Breast epithelium (tissue), 3 donors: ENCODE measurements at regions not wholly inside any gene's neighbourhood (a gene's known extent, or its start where the extent isn't known, plus 50 kb on each side); places are given as distances from the start of the nearest gene placed in this dataset.

Experiments
- CTCF ChIP-seq, 3 donors: fragments of 450-650 bp; IDR thresholded peaks; one replicate each; pipeline ENCODE4 v1.5.1; 2016 to 2017; ENCODE audit warnings: antibody characterized with exemption in 3 of 3, mild to moderate bottlenecking in 3 of 3, moderate library complexity in 3 of 3
- POLR2A ChIP-seq: fragments of 450-650 bp; IDR thresholded peaks from one replicate; pipeline ENCODE4 v1.6.1; 2016; ENCODE audit warnings: antibody characterized with exemption, mild to moderate bottlenecking, moderate library complexity

DNA sequence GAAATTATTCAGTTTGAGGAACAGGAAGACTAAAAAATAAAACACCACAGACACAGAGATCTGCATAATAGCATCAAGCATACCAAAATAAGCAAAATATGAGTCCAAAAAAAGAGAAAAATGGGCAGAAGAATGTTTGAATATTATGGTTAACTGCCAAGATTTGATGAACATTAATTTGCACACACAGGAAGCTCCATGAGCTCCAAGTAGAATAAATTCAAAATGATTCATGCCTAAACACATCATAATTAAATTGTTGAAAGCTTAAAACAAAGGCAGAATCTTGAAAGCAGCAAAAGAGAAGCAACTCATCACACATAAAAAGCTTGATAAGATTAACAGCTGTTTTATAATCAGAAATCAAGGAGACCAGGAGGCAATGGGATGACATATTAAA lies 156.6 kb upstream of the ARSJ start:
- TF ChIP-seq POLR2A (no peak), CTCF (IDR thresholded peaks at IDR 0.05) (no peak)
